ENCODE measurements at regions not wholly inside any gene's neighbourhood (a gene's known extent, or its start where the extent isn't known, plus 50 kb on each side); places are given as distances from the start of the nearest gene placed in this dataset.

GRCh38 chr10:33010132-33011037, 52.4 kb upstream of the ITGB1 start:
- 0 out of 2 replicates have a peak, but pooled peaks have one; percentile 27 for TF ChIP-seq CTCF (conservative IDR thresholded peaks at IDR 0.05; ENCODE audit: low read depth, low read length)
- no peak for TF ChIP-seq EZH2 (IDR thresholded peaks at IDR 0.05; ENCODE audit: borderline replicate concordance, low read depth, low read length, poor library complexity, severe bottlenecking)
